ENCODE measurements at regions not wholly inside any gene's neighbourhood (a gene's known extent, or its start where the extent isn't known, plus 50 kb on each side); places are given as distances from the start of the nearest gene placed in this dataset.

GRCh38 chr3:194843556-194843955 is 157.9 kb downstream of the FAM43A start:
- Histone ChIP-seq H3K27me3 (replicated peaks; ENCODE audit: insufficient read depth, low read depth, low read length, poor library complexity) (no peaks in the 10 kb centered on the region), H3K4me3 (ENCODE audit: low read depth, low read length, poor library complexity, severe bottlenecking) (no peak overlapping the region), H3K4me1 (ENCODE audit: insufficient read depth, low read length, poor library complexity, severe bottlenecking) (no peaks in the 10 kb centered on the region), H3K27ac (ENCODE audit: low read depth, low read length, poor library complexity, severe bottlenecking) (no peak overlapping the region), H3K9me3 (ENCODE audit: low read depth, low read length, poor library complexity, severe bottlenecking) (no peaks in the 10 kb centered on the region), H3K36me3 (ENCODE audit: insufficient read depth, low read length, poor library complexity, severe bottlenecking) (no peaks in the 10 kb centered on the region)
- DNase-seq (ENCODE audit: low spot score): no peak
- TF ChIP-seq EZH2 (IDR thresholded peaks at IDR 0.05; ENCODE audit: borderline replicate concordance, low read depth, low read length, poor library complexity, severe bottlenecking) (no peak), CTCF (conservative IDR thresholded peaks at IDR 0.05; ENCODE audit: low read depth, low read length) (no peak)
- no TSS peak for BruUV-seq (replicated peaks)
- CTCF ChIA-PET: no interaction called here
- POLR2A ChIA-PET (ENCODE audit: low non-redundant PET): no interaction called here
- intact Hi-C loops (cut with micrococcal nuclease; ENCODE audit: unreplicated experiment): no loop called here

GRCh38 chr3:194844046-194844445 is 158.4 kb downstream of the FAM43A start:
- Histone ChIP-seq H3K36me3 (ENCODE audit: insufficient read depth, low read length, poor library complexity, severe bottlenecking) (no peaks in the 10 kb centered on the region), H3K27me3 (replicated peaks; ENCODE audit: insufficient read depth, low read depth, low read length, poor library complexity) (no peaks in the 10 kb centered on the region), H3K27ac (ENCODE audit: low read depth, low read length, poor library complexity, severe bottlenecking) (no peak overlapping the region), H3K4me1 (ENCODE audit: insufficient read depth, low read length, poor library complexity, severe bottlenecking) (no peaks in the 10 kb centered on the region), H3K4me3 (ENCODE audit: low read depth, low read length, poor library complexity, severe bottlenecking) (no peak overlapping the region), H3K9me3 (ENCODE audit: low read depth, low read length, poor library complexity, severe bottlenecking) (no peaks in the 10 kb centered on the region)
- CTCF ChIA-PET: no interaction called here
- no peak for DNase-seq (ENCODE audit: low spot score)
- no peak for TF ChIP-seq EZH2 (IDR thresholded peaks at IDR 0.05; ENCODE audit: borderline replicate concordance, low read depth, low read length, poor library complexity, severe bottlenecking)
- TF ChIP-seq CTCF (conservative IDR thresholded peaks at IDR 0.05; ENCODE audit: low read depth, low read length): no peak
- POLR2A ChIA-PET (ENCODE audit: low non-redundant PET): no interaction called here
- BruUV-seq (replicated peaks): no TSS peak
- intact Hi-C loops (cut with micrococcal nuclease; ENCODE audit: unreplicated experiment): no loop called here

- no peak overlapping the region for H3K27ac ChIP-seq (ENCODE audit: low read depth, low read length, poor library complexity, severe bottlenecking)
- intact Hi-C loops (cut with micrococcal nuclease; ENCODE audit: unreplicated experiment): no loop called here
- ChIA-PET POLR2A (ENCODE audit: low non-redundant PET) (no interaction called here), CTCF (no interaction called here)
- BruUV-seq (replicated peaks): no TSS peak
- no peaks in the 10 kb centered on the region for H3K4me1 ChIP-seq (ENCODE audit: insufficient read depth, low read length, poor library complexity, severe bottlenecking)
- TF ChIP-seq EZH2 (IDR thresholded peaks at IDR 0.05; ENCODE audit: borderline replicate concordance, low read depth, low read length, poor library complexity, severe bottlenecking) (no peak), CTCF (conservative IDR thresholded peaks at IDR 0.05; ENCODE audit: low read depth, low read length) (no peak)
- H3K27me3 ChIP-seq (replicated peaks; ENCODE audit: insufficient read depth, low read depth, low read length, poor library complexity): no peaks in the 10 kb centered on the region
- H3K9me3 ChIP-seq (ENCODE audit: low read depth, low read length, poor library complexity, severe bottlenecking): no peaks in the 10 kb centered on the region
- no peak for DNase-seq (ENCODE audit: low spot score)
- no peaks in the 10 kb centered on the region for H3K36me3 ChIP-seq (ENCODE audit: insufficient read depth, low read length, poor library complexity, severe bottlenecking)
- no peak overlapping the region for H3K4me3 ChIP-seq (ENCODE audit: low read depth, low read length, poor library complexity, severe bottlenecking)
Measured at GRCh38 chr3:194849166-194849875, 163.6 kb downstream of the FAM43A start.
